Activated CD8-positive, alpha-beta memory T cell treated with anti-CD3 and anti-CD28 coated beads for 1 hour (primary cell): ENCODE measurements at regions not wholly inside any gene's neighbourhood (a gene's known extent, or its start where the extent isn't known, plus 50 kb on each side); places are given as distances from the start of the nearest gene placed in this dataset.

Experiments
- DNase-seq, 2 donors: peaks; one replicate each; pipeline ENCODE4 v3.0.0-alpha.2; 2020; ENCODE audit warnings: low read depth in 1 of 2; ENCODE audit errors: extremely low read depth in 1 of 2

GRCh38 chr11:112507281-112507680, 246.6 kb upstream of the PLET1 start:
- DNase-seq: no peak

DNA sequence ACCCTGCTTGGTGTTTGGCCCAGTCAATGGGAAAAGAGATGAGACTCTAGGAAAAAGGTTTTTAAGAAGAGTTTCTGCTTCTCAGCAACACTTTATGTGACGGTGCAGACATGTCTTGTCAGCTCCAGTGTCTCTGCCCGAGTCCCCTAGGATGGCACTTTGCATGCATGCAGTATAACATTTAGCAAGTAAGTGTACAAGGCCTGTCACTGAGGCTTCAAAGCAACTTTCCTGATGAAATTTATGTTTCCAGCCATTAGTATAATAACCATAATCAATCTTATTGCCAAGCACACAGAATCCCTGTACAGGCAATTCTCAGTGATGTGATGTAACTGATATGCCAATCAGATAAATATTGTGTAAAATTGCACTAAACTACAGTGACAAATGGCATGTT, 248.1 kb upstream of the PLET1 start:
- DNase-seq: no peak

GRCh38 chr11:112509300-112509699, 248.6 kb upstream of the PLET1 start:
- DNase-seq: no peak

- no peak for DNase-seq
Observed at GRCh38 chr11:112511271-112511670, 250.6 kb upstream of the PLET1 start.

GRCh38 chr11:112511911-112512310, 251.3 kb upstream of the PLET1 start:
- no peak for DNase-seq

- DNase-seq: no peak
Observed at GRCh38 chr11:112513417-112513816, 252.8 kb upstream of the PLET1 start.

GRCh38 chr11:112514011-112514740, 253.5 kb upstream of the PLET1 start:
- no peak for DNase-seq

DNA sequence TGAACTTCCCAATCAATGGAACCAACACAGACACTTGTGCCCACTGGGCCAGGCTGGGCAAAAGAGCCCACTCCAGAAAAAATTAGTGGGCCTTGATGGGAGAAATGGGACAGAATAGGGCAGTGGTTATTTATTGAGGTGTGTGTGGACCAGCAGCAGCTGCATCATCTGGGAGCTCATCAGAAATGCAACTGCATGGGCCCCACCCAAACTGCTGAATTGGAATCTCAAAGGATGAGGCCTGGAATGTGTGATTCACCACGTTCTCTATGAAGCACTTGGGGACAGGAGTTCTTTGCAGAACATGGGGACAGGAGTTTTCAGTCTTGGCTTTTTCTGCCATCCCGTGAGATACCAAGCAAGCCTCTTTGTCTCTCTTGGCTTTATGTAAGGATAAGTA, 255.6 kb upstream of the PLET1 start:
- DNase-seq: no peak

DNA sequence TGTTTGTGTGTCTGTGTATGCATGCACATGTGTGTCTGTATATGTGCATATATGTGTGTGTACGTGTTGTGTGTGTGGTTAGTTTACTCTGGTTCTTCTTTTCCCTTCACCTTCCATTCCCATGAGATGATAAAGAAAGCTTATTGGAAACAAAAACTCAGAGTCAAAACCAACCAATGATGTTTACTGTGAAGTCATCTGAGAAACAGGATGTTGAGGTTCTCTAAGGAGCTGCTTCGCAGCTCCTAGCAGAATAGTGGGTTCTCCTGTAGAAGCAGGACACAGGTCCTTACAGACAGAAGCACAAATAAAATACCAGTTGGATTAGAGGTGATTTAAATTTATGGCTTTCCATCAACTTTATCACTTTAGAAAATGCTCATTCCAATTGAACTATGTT, 256.1 kb upstream of the PLET1 start:
- no peak for DNase-seq

DNA sequence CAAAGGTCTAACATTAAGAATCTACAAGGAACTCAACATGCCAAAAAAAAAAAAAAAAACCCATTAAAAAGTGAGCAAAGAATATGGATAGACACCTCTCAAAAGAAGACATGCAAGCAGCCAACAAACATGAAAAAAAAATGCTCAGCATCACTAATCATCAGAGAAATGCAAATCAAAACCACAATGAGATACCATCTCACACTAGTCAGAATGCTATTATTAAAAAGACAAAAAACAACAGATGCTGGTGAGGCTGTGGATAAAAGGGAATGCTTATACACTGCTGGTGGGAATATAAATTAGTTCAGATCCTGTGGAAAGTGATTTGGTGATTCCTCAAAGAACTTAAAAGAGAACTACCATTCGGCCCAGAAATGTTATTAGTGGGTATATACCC, 257.7 kb upstream of the PLET1 start:
- no peak for DNase-seq

- no peak for DNase-seq
Observed at GRCh38 chr11:112519751-112520150, 259.1 kb upstream of the PLET1 start.

DNA sequence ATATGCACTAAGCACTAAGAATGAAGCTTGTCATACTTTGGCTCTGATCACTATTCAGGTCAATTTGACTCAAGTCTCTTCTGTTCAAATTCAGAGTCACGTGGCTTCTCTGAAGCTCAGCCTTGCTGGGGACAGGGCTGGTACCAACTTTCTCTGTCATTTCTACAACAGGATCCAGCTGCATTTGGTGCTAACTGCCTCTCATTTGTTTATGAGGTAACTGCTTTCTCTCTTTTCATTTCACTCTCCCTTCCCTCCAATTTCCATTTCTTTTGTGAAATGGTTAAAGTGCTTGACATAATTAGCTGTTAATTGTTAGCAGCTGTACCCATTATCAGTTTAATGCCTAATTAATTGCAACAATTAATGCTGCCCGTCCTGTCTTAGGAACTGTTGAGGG, 259.7 kb upstream of the PLET1 start:
- DNase-seq: no peak

DNA sequence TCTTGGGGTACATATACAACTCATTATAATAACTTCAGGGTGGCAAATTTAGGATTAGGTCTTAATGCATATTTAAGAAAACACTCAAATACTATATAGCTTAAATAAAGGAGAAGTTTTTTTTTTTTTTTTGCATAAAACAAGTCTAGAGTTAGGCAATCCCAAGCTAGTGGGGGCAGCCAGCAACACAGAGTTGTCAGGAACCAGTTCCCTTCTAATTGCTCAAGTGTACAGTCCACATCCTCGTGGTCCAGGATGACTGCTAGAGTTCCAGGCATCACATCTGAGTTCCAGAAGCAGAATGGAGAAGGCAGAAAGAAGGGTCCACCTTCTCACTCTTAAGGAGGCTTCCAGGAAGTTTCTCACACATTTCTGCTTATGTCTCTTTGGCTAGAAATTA, 261.9 kb upstream of the PLET1 start:
- DNase-seq: no peak

DNA sequence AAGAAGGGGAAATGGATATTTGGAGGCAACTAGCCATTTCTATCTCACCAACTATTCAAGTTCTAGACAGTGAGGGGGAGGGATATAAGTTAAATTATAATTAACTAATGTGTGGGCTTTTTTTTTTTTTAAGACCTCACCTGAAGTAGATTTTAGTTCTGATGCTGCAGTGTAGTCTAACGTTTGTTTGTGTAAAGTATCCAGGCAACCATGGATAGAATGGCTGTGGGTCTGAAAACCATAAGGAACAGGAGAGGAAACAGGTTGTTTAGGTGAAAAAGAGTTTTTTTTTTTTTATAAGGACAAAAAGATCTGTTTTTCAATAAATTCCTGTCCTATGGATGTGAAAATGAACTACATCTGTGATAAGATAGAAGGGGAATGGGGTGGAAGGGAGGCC, 262.4 kb upstream of the PLET1 start:
- DNase-seq: no peak

DNA sequence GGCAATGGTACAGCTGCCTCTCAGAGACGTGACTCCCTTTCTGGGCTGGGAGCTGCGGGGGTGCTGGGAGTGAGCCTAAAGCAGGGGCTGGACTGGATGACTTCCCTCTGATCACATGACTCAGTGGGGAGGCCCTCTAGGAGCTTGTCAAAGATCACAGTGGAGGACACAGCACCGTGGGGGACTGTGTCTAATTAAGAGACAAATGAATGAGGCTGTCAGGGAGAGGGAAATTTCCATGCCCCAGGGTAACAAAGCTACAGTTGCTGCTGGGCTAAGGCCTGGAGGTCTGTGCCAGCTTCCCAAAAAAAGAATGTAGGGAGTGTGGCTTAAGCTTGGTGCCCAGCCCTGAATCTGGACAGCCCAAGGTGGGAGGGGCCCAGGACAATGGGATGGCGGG, 262.8 kb upstream of the PLET1 start:
- no peak for DNase-seq

GRCh38 chr11:112523951-112524350, 263.3 kb upstream of the PLET1 start:
- DNase-seq: no peak

GRCh38 chr11:112524798-112525197, 264.1 kb upstream of the PLET1 start:
- no peak for DNase-seq

- no peak for DNase-seq
Observed at GRCh38 chr11:112525270-112525669, 264.6 kb upstream of the PLET1 start.

DNA sequence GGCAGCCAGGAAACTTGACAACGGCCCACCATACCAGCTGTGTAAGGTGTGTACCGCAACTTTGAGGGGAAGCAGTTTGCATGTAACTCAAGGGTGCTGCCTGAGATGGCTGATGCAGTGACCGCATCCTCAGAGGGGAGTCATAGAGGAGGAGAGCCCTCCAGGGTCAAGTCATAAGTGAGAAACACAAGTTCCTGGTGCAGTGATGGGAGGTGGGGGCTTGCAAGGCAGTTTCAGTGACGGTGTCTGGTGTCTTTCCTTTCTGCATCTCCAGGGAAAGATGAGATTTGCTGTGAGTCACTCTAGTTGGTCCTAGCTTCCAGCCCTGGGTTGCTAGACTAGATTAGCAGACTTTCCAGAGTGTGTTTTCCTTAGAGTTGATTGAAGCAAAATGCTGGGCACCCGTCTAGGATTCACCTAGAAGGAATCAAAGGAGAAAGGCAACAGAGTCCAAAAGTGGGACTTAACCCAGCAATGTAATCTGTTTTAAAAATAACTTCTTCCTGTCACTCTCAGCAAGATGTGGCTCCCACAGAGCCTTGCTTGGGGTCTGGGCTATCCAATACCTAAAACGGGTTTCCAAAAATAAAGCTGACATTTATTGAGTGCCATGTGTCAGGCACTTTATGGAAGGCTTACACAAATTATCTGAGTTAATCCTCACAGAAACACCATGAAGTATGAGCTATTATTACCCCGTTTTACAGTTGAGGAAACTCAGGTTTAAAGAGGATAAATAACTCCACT, 265.4 kb upstream of the PLET1 start:
- DNase-seq: no peak

DNA sequence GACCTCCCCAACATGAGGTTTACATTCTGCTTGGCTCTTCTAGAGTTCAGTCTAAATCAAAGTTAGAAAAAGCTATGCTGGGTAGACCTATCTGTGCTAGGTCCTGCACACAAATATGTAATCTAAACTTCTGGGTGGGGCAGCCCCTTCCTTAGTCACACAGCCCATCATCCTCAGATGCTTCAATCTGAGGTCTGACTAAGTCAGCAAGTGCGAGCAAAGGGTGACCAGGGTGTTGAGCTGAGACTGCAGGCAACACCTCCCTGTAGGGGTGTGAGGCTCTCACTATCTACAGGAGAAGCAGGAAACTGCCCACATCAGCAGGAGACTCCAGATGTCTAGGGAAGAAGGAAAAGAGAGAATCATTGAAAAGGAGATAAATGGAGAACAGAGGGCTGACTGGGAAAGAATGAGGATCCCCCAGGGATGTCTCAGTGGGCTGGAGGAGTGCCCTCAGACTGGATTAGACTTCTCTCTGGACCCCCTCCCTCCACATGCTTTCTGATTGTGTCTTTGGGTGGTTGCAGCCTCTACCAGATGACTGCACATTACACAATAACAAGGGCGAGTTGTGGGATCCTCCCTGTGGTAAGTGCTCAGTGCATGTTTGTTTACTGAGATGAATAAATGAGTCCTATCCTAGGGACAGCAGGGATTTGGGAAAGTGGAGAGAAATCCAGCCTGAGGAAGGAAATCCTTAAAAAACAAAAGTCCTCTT, 266.2 kb upstream of the PLET1 start:
- no peak for DNase-seq

DNA sequence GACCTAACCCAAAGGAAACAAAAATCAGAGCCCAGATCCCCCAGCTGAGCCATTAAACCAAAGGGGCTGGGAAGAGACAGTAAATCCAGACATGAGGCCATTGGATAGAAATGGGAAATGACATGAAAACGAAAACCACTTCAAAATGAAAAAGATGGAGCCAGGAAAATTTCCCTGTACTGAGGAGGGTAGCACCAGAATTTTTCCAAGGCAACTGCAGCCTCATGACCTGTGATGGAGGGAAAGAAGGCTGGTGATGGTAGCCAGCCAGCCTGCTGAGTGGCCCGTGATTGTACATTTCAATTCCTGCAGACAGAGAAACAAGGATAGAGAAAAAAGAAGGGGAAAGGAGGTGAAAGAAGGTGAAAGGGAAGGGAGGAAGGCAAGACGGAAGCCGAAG, 268.4 kb upstream of the PLET1 start:
- no peak for DNase-seq

- no peak for DNase-seq
Observed at GRCh38 chr11:112532506-112532905, 271.8 kb upstream of the PLET1 start.
